Pancreas (tissue), 10 donors: ENCODE measurements at regions not wholly inside any gene's neighbourhood (a gene's known extent, or its start where the extent isn't known, plus 50 kb on each side); places are given as distances from the start of the nearest gene placed in this dataset.

ENCODE experiments used
- ATAC-seq, 4 donors: fragments of 200-7000 bp; cut with Tn5 transposase; one replicate each; pipeline versions ENCODE4 v1.8.0 to v1.9.1; 2020; ENCODE audit warnings: mild to moderate bottlenecking in 4 of 4, moderate library complexity in 4 of 4
- DNase-seq, 6 donors: peaks; one replicate each; pipeline ENCODE4 v3.0.0-alpha.2; 2020
- FAIRE-seq: peaks from 2 replicates; lab custom pipeline; 2012; peaks lifted over from hg19 to GRCh38; lab: Jason Lieb, UNC
- H3K27ac ChIP-seq, 4 donors: fragments of 200-600 bp; sonication (generic); 1 replicate in 3 of 4; 2 replicates in 1 of 4; pipeline versions ENCODE4 v1.5.0 to v1.8.0; 2020
- H3K27me3 ChIP-seq, 4 donors: fragments of 200-600 bp; one replicate each; pipeline ENCODE4 v1.8.0; 2021
- H3K36me3 ChIP-seq, 3 donors: fragments of 200-600 bp; sonication (generic) in 1 of 3; one replicate each; pipeline versions ENCODE4 v1.5.0 to v1.8.0; 2020 to 2021
- H3K4me1 ChIP-seq, 3 donors: fragments of 200-600 bp; one replicate each; pipeline ENCODE4 v1.8.0; 2021
- H3K4me3 ChIP-seq, 4 donors: fragments of 200-600 bp; sonication (generic) in 2 of 4; one replicate each; pipeline versions ENCODE4 v1.5.0 to v1.8.0; 2020 to 2021
- H3K9me3 ChIP-seq, 4 donors: fragments of 200-600 bp; one replicate each; pipeline ENCODE4 v1.8.0; 2021
- WGBS, 2 donors: extraction: QIAGEN DNeasy Blood & Tissue Kit; methylation state at CpG; one replicate each; pipeline ENCODE4 v1.1.7; 2013; 5-methylcytosine and 5-hydroxymethylcytosine counted together
- intact Hi-C, 3 donors: fragments of 100-400 bp; cut with DNase I; formaldehyde crosslinking; loops; one replicate each; pipeline versions ENCODE4 v1.11.1 to v1.14.2; 2022
- TF ChIP-seq, protein P1 (sequence below), 4 donors: fragments of 200-600 bp; sonication (generic) in 3 of 4; IDR thresholded peaks; one replicate each; pipeline versions ENCODE4 v1.5.0 to v1.8.0; 2021; ENCODE audit warnings: antibody characterized with exemption in 4 of 4
- donor health status: healthy with polysubstance abuse.
- donor health status: DM: no; HTN: no; CAD: no; lungs with moderate emphysema.
- donor health status: DM: no; HTN: no; CAD: no.
- donor health status: control.
- donor health status: control.
- donor health status: Bipolar disorder and iron deficiency.
- donor health status: DM: yes; HTN: yes; CAD: no.
- donor health status: DM: no; HTN: no; CAD: no.
- donor health status: DM: no; HTN: no; CAD: no.
- donor health status: DM: yes; HTN: yes; CAD: no.

DNA sequence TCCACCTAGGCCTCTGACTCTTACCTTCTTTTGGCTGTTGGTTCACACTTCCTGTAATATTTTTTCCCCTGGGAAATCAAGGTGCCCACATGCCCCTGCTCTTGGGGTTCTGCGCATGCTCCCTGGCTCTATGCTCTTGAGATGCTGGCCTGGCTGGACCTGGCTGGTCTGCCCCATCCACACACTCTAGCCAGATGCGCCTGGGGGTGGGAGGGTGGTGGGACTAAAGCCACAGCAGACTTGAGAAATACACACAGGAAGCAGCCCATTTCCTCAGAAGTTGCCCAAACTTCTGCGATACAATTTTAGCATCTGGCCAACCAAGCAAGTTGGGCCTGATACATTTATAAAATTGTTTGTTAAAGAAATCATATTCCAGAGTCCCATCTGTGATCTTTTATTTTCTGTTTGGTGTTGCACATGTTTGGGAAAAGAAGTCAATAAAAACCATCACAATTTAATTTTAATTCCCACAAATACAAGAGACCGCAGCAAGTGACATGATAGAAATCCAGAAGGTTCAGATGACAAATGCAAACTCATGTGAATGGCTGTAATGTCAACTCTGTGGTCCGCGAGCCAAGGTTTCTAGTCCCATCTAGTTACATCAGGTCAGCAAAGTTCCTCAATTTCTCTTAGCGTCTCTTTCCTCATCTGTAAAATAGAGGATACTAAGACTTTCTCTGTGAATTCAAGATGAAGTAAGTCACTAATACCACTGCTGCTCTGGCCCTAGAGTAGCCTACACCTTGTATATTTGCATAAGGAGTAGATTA is 55.9 kb upstream of the MEF2A start:
- Histone ChIP-seq H3K27ac (no peak overlapping the region), H3K4me3 (no peak overlapping the region), H3K36me3 (no peaks in the 10 kb centered on the region), H3K9me3 (no peaks in the 10 kb centered on the region), H3K27me3 (no peaks in the 10 kb centered on the region), H3K4me1 (peaks cover 0 to 7% (median 0%) of the 10 kb centered on the region in 3 donors)
- intact Hi-C loops, result no loop called here
- ATAC-seq, result peak in 2 of 4 donors; percentile 34 to 50
- TF ChIP-seq, protein P1, sequence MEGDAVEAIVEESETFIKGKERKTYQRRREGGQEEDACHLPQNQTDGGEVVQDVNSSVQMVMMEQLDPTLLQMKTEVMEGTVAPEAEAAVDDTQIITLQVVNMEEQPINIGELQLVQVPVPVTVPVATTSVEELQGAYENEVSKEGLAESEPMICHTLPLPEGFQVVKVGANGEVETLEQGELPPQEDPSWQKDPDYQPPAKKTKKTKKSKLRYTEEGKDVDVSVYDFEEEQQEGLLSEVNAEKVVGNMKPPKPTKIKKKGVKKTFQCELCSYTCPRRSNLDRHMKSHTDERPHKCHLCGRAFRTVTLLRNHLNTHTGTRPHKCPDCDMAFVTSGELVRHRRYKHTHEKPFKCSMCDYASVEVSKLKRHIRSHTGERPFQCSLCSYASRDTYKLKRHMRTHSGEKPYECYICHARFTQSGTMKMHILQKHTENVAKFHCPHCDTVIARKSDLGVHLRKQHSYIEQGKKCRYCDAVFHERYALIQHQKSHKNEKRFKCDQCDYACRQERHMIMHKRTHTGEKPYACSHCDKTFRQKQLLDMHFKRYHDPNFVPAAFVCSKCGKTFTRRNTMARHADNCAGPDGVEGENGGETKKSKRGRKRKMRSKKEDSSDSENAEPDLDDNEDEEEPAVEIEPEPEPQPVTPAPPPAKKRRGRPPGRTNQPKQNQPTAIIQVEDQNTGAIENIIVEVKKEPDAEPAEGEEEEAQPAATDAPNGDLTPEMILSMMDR (IDR thresholded peaks at IDR 0.05), result no peak
- 91 to 93% methylated on average over 7 of the region's 7 CpGs for WGBS, 2 donors
- no peak for DNase-seq
- no peak for FAIRE-seq

DNA sequence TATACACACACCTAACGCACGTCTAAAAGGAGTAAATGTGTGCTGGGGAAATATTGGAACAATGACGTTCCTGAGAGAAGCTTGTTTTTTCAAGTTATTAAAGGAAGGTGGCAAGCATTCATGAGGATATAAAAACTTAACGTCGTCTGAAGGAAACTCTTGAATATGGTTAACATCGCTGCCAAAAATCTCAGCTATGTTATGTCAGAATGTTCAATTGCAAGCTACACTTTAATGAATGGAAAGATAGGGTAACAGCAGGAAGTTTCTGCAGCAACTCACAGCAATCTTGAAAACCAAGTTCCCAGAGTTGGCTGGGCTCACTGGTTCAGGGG is 54.3 kb upstream of the MEF2A start:
- Histone ChIP-seq H3K4me3 (no peak overlapping the region), H3K36me3 (no peaks in the 10 kb centered on the region), H3K4me1 (peaks cover 0 to 7% (median 0%) of the 10 kb centered on the region in 3 donors), H3K27ac (no peak overlapping the region), H3K27me3 (no peaks in the 10 kb centered on the region), H3K9me3 (no peaks in the 10 kb centered on the region)
- WGBS, 2 donors, result 40 to 42% methylated on average over 6 of the region's 6 CpGs
- intact Hi-C loops, result no loop called here
- DNase-seq, result no peak
- no peak for ATAC-seq
- no peak for FAIRE-seq
- TF ChIP-seq, protein P1 (IDR thresholded peaks at IDR 0.05), result no peak

DNA sequence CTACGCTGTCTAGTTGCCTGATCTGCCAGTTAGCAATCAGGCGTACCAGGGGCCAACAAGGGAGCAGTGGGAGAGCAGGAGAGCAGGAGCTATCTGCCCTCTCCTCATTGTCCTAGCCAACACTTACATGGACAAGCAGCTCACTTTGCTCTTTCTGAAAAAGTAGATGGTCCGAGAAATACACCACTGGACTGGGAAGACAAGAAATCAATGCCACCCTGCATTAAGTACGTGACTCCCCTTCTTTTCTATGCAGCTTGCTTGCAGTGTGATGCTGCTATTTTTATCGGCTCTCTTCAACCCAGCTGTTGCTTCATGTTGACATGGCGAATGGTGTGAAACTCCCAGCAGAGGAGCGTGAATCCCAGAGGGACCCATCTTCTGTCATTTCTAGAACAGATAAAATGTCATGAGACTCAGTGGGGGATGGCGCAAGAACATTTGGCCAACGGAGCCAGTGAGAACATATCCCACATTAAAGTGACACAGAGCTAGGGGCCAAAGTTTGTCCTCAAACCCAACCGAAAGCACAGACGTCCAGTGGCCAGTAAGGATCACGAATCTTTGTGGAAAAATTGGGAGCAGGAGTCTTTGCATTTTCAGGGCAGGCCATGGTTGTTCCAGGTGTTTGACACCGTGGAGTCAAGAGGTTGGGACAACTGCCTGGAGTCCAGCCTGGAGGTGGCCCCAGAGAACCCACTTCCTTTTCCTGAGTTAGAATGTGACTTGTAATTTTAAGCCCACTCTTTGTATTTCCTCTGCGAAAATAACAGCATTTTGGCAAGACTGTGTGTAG is 53.7 kb upstream of the MEF2A start:
- FAIRE-seq, result no peak
- no peaks in the 10 kb centered on the region for H3K36me3 ChIP-seq

DNA sequence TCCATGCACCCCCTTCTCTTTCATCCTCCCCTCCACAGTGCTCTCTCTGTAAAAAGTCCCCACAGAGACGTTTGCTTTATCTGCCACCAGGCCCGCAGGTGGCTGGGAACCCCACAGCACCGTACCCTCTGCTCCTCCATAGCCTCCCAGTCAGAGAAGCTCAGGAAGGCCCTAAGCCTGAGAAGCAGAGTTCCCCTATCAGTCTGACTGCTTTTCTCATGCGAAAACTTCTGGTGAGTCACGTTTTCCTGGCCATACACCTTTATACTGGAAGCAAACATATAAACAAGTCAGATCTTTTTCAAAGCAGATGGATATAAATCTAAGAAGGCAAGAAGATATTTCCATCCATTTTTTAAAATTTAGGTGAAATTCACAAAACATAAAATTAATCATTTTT is 51.5 kb upstream of the MEF2A start:
- DNase-seq, result no peak
- TF ChIP-seq, protein P1 (IDR thresholded peaks at IDR 0.05), result no peak
- ATAC-seq, result no peak
- 66 to 68% methylated on average over 5 of the region's 5 CpGs for whole genome bisulfite sequencing, 2 donors
- Histone ChIP-seq H3K27ac (no peak overlapping the region), H3K27me3 (no peaks in the 10 kb centered on the region), H3K9me3 (no peaks in the 10 kb centered on the region), H3K4me3 (no peak overlapping the region), H3K36me3 (no peaks in the 10 kb centered on the region), H3K4me1 (no peaks in the 10 kb centered on the region)
- FAIRE-seq, result no peak
- intact Hi-C loops, result no loop called here

More for the DNA sequence above, 53.7 kb upstream of the MEF2A start:
- TF ChIP-seq, protein P1 (IDR thresholded peaks at IDR 0.05), result no peak
- intact Hi-C loops, result no loop called here
- no peak overlapping the region for H3K27ac ChIP-seq
- peaks cover 0 to 6% (median 0%) of the 10 kb centered on the region in 3 donors for H3K4me1 ChIP-seq
- H3K9me3 ChIP-seq, result no peaks in the 10 kb centered on the region
- DNase-seq, result no peak
- H3K4me3 ChIP-seq, result no peak overlapping the region
- no peak for ATAC-seq
- WGBS, 2 donors, result 70 to 71% methylated on average over 14 of the region's 14 CpGs
- H3K27me3 ChIP-seq, result no peaks in the 10 kb centered on the region
